H1 (cell line): ENCODE measurements at regions not wholly inside any gene's neighbourhood (a gene's known extent, or its start where the extent isn't known, plus 50 kb on each side); places are given as distances from the start of the nearest gene placed in this dataset.

Experiments
- CHD1 ChIP-seq: IDR thresholded peaks from 2 replicates; pipeline ENCODE4 v1.6.1; 2012; ENCODE audit warnings: low read depth, low read length, improper control_type of control experiment

- TF ChIP-seq CHD1, result no peak
Measured at GRCh38 chr4:18932730-18933339, 911.3 kb upstream of the LCORL start (continued).
